ENCODE measurements at regions not wholly inside any gene's neighbourhood (a gene's known extent, or its start where the extent isn't known, plus 50 kb on each side); places are given as distances from the start of the nearest gene placed in this dataset.

DNA sequence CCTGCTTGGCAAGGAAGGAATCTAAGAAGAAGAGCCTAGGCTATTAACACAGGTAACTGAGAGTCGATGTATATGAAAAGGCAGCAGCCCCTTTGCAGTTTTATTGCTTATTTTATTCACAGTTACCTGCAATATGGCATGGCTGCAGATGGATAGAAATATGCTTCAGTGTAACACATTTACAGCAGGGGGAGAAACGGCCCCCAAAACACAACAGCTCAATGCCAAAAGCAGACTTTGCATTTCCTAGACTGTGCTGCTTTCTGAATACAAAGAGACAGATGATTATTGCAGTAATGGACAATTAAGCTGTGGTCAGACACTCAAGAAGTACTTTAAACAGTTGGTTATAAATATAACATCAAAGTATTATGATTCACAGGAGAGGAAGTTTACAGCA is 108.0 kb upstream of the CDH13 start:
- DNase-seq (ENCODE audit: low spot score) = no peak
- Mint-ChIP-seq H3K27me3 (ENCODE audit: low read depth) (peaks cover 15% of the 10 kb centered on the region), H3K9me3 (ENCODE audit: low read depth) (peaks cover 8% of the 10 kb centered on the region), H3K36me3 (ENCODE audit: low read depth) (no peaks in the 10 kb centered on the region), H3K4me1 (ENCODE audit: low read depth) (no peaks in the 10 kb centered on the region), H3K4me3 (ENCODE audit: unreplicated experiment) (no peak overlapping the region), H3K27ac (ENCODE audit: unreplicated experiment) (no peak overlapping the region)
- TF ChIP-seq, protein P1, sequence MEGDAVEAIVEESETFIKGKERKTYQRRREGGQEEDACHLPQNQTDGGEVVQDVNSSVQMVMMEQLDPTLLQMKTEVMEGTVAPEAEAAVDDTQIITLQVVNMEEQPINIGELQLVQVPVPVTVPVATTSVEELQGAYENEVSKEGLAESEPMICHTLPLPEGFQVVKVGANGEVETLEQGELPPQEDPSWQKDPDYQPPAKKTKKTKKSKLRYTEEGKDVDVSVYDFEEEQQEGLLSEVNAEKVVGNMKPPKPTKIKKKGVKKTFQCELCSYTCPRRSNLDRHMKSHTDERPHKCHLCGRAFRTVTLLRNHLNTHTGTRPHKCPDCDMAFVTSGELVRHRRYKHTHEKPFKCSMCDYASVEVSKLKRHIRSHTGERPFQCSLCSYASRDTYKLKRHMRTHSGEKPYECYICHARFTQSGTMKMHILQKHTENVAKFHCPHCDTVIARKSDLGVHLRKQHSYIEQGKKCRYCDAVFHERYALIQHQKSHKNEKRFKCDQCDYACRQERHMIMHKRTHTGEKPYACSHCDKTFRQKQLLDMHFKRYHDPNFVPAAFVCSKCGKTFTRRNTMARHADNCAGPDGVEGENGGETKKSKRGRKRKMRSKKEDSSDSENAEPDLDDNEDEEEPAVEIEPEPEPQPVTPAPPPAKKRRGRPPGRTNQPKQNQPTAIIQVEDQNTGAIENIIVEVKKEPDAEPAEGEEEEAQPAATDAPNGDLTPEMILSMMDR (IDR thresholded peaks at IDR 0.05) = no peak

DNA sequence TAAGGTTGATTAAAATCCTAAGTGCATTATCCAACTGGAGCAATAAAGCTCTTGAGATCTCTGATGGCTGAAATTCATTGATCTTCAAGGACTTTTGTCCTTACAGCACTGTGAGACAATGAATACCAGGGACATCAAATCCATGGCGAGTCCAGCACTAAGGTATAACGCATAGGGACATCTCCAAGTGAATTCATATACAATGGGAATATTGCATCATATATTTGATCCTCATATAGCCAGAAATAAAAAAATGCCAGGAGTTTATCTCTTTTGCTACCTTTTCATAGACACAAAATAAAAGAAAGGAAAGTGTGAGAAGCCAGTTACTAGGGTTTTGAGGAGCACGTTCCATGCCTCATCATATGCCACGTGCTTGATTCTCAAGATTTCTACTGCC is 112.5 kb upstream of the CDH13 start:
- peaks cover 11% of the 10 kb centered on the region for H3K27me3 Mint-ChIP-seq (ENCODE audit: low read depth)
- no peaks in the 10 kb centered on the region for H3K9me3 Mint-ChIP-seq (ENCODE audit: low read depth)
- no peak overlapping the region for H3K4me3 Mint-ChIP-seq (ENCODE audit: unreplicated experiment)
- H3K4me1 Mint-ChIP-seq (ENCODE audit: low read depth) = no peaks in the 10 kb centered on the region
- H3K27ac Mint-ChIP-seq (ENCODE audit: unreplicated experiment) = no peak overlapping the region
- H3K36me3 Mint-ChIP-seq (ENCODE audit: low read depth) = no peaks in the 10 kb centered on the region
- no peak for DNase-seq (ENCODE audit: low spot score)
- TF ChIP-seq, protein P1 (IDR thresholded peaks at IDR 0.05) = no peak

DNA sequence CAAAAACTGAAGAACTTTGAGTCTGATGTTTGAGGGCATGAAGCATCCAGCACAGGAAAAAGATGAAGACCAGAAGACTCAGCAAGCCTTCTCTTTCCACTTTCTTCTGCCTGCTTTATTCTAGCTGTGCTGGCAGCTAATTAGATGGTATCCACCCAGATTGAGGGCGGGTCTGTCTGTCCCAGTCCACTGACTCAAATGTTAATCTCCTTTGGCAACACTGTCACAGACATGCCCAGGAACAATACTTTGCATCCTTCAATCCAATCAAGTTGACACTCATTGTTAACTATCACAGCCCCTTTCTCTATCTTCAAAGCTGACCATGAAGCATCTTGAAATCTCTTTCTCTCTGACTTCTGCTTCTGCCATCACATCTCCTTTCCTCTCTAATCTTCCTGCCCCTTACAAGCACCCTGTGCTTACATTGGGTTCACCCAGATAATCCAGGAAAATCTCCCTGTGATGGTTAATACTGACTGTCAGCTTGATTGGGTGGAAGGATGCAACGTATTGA is 115.9 kb upstream of the CDH13 start:
- H3K27ac Mint-ChIP-seq (ENCODE audit: unreplicated experiment) = no peak overlapping the region

DNA sequence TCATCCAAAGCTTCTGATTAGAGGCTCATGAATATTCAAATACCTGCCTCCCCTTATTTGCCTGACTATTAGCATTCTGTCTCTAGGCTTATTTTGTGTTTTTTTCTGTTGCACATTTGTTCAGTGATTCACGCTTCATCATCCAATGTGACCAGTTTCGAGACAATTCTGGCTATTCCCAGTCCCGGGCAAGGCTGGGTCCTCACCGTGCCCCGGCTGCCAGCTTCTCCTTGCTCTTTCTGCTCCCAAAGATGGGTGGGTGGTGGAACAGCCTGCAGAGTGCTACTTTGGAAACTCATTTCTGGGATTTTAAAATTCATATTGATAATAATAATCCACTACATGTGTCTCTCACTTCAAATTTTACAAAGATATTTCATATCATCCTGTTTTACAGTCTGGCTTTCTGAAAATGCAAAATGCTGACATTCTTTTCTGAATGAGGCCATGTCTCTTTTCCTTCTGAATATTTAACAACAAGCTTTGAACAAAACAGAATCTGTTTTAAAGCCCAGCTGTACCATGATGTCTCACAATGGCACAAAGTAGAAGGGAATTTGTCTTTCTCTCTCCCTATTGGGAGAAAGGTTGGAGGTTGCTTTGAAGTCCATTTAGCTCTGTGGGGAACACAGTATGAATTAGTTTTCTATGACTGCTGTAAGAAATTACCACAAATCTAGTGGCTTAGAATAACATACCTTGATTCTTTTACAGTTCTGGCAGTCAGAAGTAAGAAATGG is 116.9 kb upstream of the CDH13 start:
- TF ChIP-seq, protein P1 (IDR thresholded peaks at IDR 0.05) = no peak
- peaks cover 1% of the 10 kb centered on the region for H3K27me3 Mint-ChIP-seq (ENCODE audit: low read depth)
- no peak for DNase-seq (ENCODE audit: low spot score)
- no peaks in the 10 kb centered on the region for H3K36me3 Mint-ChIP-seq (ENCODE audit: low read depth)
- H3K27ac Mint-ChIP-seq (ENCODE audit: unreplicated experiment) = no peak overlapping the region
- H3K9me3 Mint-ChIP-seq (ENCODE audit: low read depth) = peaks cover 7% of the 10 kb centered on the region
- no peaks in the 10 kb centered on the region for H3K4me1 Mint-ChIP-seq (ENCODE audit: low read depth)
- H3K4me3 Mint-ChIP-seq (ENCODE audit: unreplicated experiment) = no peak overlapping the region

More for the DNA sequence above, 115.9 kb upstream of the CDH13 start:
- Mint-ChIP-seq H3K36me3 (ENCODE audit: low read depth) (no peaks in the 10 kb centered on the region), H3K27me3 (ENCODE audit: low read depth) (peaks cover 4% of the 10 kb centered on the region), H3K4me1 (ENCODE audit: low read depth) (no peaks in the 10 kb centered on the region), H3K4me3 (ENCODE audit: unreplicated experiment) (no peak overlapping the region), H3K9me3 (ENCODE audit: low read depth) (peaks cover 7% of the 10 kb centered on the region)
- TF ChIP-seq, protein P1 (IDR thresholded peaks at IDR 0.05) = no peak
- no peak for DNase-seq (ENCODE audit: low spot score)

DNA sequence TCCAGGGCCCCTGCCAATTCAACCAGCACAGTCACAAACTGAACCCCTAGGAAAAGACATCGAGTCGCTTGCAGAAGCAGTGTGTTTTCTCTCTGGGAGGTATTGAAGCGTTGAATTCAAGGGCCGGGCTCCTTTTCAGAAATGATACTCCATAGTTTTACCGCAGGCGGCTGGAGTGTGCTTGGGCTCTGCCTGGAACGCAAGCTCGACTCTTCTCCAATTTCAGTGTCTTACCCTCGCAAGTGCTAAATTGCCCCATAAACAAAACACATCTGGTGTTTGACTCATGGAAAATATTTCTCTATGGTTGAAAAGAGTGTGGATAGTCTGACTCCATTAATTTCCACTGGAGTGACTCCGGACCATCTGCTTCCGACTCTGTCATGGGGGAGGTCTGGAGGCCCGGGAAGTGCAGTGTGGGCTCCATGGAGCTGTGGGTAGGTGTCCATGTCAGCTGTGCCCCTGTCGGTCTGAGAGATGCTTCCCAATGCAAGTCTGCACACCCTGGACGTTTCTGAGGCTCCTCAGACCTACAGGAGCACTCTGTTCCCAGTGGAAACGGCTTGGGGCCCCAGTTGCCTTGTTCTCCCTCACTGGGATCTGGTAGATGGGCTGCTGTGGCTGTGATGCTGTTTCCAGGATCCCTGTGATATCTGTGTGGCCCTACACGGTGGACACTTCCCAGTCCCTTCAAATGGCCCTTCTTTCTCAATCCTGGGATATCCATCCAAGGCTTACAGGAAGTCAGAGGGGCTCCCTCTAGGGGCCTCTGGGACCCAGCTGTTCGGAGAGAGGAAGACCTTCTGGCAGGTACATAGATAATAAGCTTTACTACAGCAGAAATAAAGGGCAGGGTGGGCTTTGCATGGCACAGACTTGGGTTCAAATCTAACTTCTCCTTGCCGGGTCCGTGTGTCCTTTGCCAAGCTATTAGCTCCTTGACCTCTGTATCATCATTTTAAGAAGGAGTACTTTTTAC is 119.8 kb upstream of the CDH13 start:
- TF ChIP-seq, protein P1 (IDR thresholded peaks at IDR 0.05) = no peak
- Mint-ChIP-seq H3K36me3 (ENCODE audit: low read depth) (no peaks in the 10 kb centered on the region), H3K4me3 (ENCODE audit: unreplicated experiment) (no peak overlapping the region), H3K27ac (ENCODE audit: unreplicated experiment) (no peak overlapping the region), H3K9me3 (ENCODE audit: low read depth) (peaks cover 7% of the 10 kb centered on the region), H3K4me1 (ENCODE audit: low read depth) (no peaks in the 10 kb centered on the region), H3K27me3 (ENCODE audit: low read depth) (peaks cover 4% of the 10 kb centered on the region)
- DNase-seq (ENCODE audit: low spot score) = no peak

Measured in chondrocyte (in vitro differentiated cells).